ENCODE measurements at regions not wholly inside any gene's neighbourhood (a gene's known extent, or its start where the extent isn't known, plus 50 kb on each side); places are given as distances from the start of the nearest gene placed in this dataset.

DNA sequence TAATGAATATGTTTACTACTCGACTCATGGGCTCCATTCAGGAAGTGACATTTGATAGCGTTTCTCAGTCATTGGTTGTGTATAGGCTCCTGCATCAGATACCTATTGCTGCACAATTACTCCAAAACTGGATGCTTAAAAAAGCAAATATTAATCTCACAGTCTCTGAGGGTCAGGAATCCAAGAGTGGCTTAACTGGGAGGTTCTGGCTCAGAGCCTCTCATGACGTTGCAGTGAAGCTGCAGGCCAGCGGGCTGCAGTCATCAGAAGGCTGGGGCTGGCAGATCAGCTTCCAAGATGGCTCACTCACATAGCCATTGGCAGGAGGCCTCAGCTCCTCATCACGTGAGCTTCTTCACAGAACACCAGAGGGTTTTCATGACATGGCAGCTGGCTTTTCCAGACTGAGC, 525.1 kb upstream of the NBEA start:
- H4K8ac ChIP-seq (ENCODE audit: low read depth, low read length): no peak overlapping the region
- H3K79me1 ChIP-seq (ENCODE audit: low read length): no peaks in the 10 kb centered on the region
- H3K79me2 ChIP-seq (ENCODE audit: control insufficient read depth, insufficient read depth, low read length, poor library complexity): no peaks in the 10 kb centered on the region
- no peak overlapping the region for H3K14ac ChIP-seq (ENCODE audit: low read length)
- no peak overlapping the region for H2BK12ac ChIP-seq (ENCODE audit: low read length)
- no peak overlapping the region for H3K4ac ChIP-seq (ENCODE audit: low read depth, low read length)
- DNase-seq: no peak
- peaks cover 2 to 11% of the 10 kb centered on the region in 2 experiments for H3K4me1 ChIP-seq (ENCODE audit: control insufficient read depth in 1 of 2, insufficient read depth in 2 of 2, low read length in 2 of 2)
- H3K23ac ChIP-seq (ENCODE audit: low read length): no peak overlapping the region
- no peaks in the 10 kb centered on the region for H3K36me3 ChIP-seq (ENCODE audit: control insufficient read depth in 1 of 2, insufficient read depth in 2 of 2, low read length in 2 of 2)
- WGBS (ENCODE audit: extremely low coverage, insufficient coverage, insufficient read length): no CpG with 5 or more reads among the region's 5 CpGs
- H3K27ac ChIP-seq (ENCODE audit: low read depth, low read length): no peak overlapping the region
- no peaks in the 10 kb centered on the region for H3K9me3 ChIP-seq (ENCODE audit: insufficient read depth, low read depth, low read length)
- no peak overlapping the region for H4K12ac ChIP-seq (ENCODE audit: low read depth, low read length)
- no peak overlapping the region for H3K4me3 ChIP-seq (ENCODE audit: low read depth, low read length)
- no peak overlapping the region for H2AK5ac ChIP-seq (ENCODE audit: low read length)
- no peaks in the 10 kb centered on the region for H3K27me3 ChIP-seq (ENCODE audit: insufficient read depth, low read length)
- H3K18ac ChIP-seq (ENCODE audit: low read length): no peak overlapping the region
- no peak overlapping the region for H2BK120ac ChIP-seq (ENCODE audit: insufficient read depth, low read length, poor library complexity)
- H2AFZ ChIP-seq (ENCODE audit: insufficient read depth, low read length, poor library complexity): no peak overlapping the region
- no peak overlapping the region for H3K9ac ChIP-seq (ENCODE audit: low read length)
- H3K4me2 ChIP-seq (ENCODE audit: low read length): no peak overlapping the region
- no peak overlapping the region for H2BK5ac ChIP-seq (ENCODE audit: low read depth, low read length, poor library complexity)
- H4K91ac ChIP-seq (ENCODE audit: low read depth, low read length): no peak overlapping the region

DNA sequence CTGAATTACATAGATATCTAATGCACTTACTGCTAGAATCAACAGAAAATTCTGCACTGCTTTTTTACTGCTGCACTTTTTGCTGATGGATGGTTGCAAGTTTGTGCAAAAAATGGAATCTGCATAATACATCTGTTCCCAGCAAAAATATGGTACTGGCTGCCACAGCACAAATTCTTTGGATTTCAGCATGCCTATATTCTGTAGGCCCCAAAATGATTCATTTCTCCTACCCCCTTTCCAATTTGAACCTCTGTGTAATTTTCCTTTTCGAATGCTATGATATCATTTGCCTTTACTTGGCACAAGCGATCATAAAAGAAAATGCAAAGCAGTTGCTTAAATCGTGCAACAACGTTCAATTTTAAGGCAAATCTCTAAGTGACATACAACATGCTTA, 524.2 kb upstream of the NBEA start:
- no peak overlapping the region for H3K4me3 ChIP-seq (ENCODE audit: low read depth, low read length)
- DNase-seq: no peak
- no peak overlapping the region for H4K12ac ChIP-seq (ENCODE audit: low read depth, low read length)
- no peaks in the 10 kb centered on the region for H3K27me3 ChIP-seq (ENCODE audit: insufficient read depth, low read length)
- H3K79me1 ChIP-seq (ENCODE audit: low read length): no peaks in the 10 kb centered on the region
- H2BK120ac ChIP-seq (ENCODE audit: insufficient read depth, low read length, poor library complexity): no peak overlapping the region
- no CpG with 5 or more reads among the region's 4 CpGs for WGBS (ENCODE audit: extremely low coverage, insufficient coverage, insufficient read length)
- no peak overlapping the region for H2BK12ac ChIP-seq (ENCODE audit: low read length)
- no peak overlapping the region for H3K9ac ChIP-seq (ENCODE audit: low read length)
- no peak overlapping the region for H3K27ac ChIP-seq (ENCODE audit: low read depth, low read length)
- H4K91ac ChIP-seq (ENCODE audit: low read depth, low read length): no peak overlapping the region
- H3K4ac ChIP-seq (ENCODE audit: low read depth, low read length): no peak overlapping the region
- no peak overlapping the region for H3K14ac ChIP-seq (ENCODE audit: low read length)
- peaks cover 2 to 11% of the 10 kb centered on the region in 2 experiments for H3K4me1 ChIP-seq (ENCODE audit: control insufficient read depth in 1 of 2, insufficient read depth in 2 of 2, low read length in 2 of 2)
- no peak overlapping the region for H2AFZ ChIP-seq (ENCODE audit: insufficient read depth, low read length, poor library complexity)
- H3K18ac ChIP-seq (ENCODE audit: low read length): no peak overlapping the region
- H2AK5ac ChIP-seq (ENCODE audit: low read length): no peak overlapping the region
- no peaks in the 10 kb centered on the region for H3K79me2 ChIP-seq (ENCODE audit: control insufficient read depth, insufficient read depth, low read length, poor library complexity)
- no peak overlapping the region for H3K4me2 ChIP-seq (ENCODE audit: low read length)
- no peak overlapping the region for H4K8ac ChIP-seq (ENCODE audit: low read depth, low read length)
- no peaks in the 10 kb centered on the region for H3K36me3 ChIP-seq (ENCODE audit: control insufficient read depth in 1 of 2, insufficient read depth in 2 of 2, low read length in 2 of 2)
- H2BK5ac ChIP-seq (ENCODE audit: low read depth, low read length, poor library complexity): no peak overlapping the region
- no peaks in the 10 kb centered on the region for H3K9me3 ChIP-seq (ENCODE audit: insufficient read depth, low read depth, low read length)
- H3K23ac ChIP-seq (ENCODE audit: low read length): no peak overlapping the region

DNA sequence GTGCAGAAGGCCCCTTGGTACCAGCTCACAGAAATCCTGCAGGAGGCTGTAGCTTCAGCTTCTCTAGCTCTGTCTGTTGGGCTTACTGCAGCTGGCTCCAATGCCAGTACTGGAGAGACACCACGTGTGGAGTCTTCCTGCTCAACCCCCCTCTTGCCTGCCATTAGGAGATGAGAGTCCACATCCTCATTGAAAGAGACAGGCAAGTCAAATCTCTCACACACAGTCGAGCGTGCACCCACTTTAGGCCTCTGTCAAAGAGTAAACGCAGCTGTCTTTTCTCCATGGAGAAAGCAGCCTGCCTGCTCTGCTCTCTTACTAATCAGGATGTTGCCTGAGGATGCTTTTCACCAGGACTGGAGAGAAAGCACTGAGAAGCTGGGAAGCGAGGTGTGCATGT, 523.0 kb upstream of the NBEA start:
- no peaks in the 10 kb centered on the region for H3K79me1 ChIP-seq (ENCODE audit: low read length)
- no peak overlapping the region for H3K14ac ChIP-seq (ENCODE audit: low read length)
- no peak overlapping the region for H4K12ac ChIP-seq (ENCODE audit: low read depth, low read length)
- no peak overlapping the region for H2BK120ac ChIP-seq (ENCODE audit: insufficient read depth, low read length, poor library complexity)
- no peak overlapping the region for H2AFZ ChIP-seq (ENCODE audit: insufficient read depth, low read length, poor library complexity)
- peaks cover 0 to 7% of the 10 kb centered on the region in 2 experiments for H3K4me1 ChIP-seq (ENCODE audit: control insufficient read depth in 1 of 2, insufficient read depth in 2 of 2, low read length in 2 of 2)
- H3K9ac ChIP-seq (ENCODE audit: low read length): no peak overlapping the region
- no peaks in the 10 kb centered on the region for H3K36me3 ChIP-seq (ENCODE audit: control insufficient read depth in 1 of 2, insufficient read depth in 2 of 2, low read length in 2 of 2)
- no peak overlapping the region for H2BK12ac ChIP-seq (ENCODE audit: low read length)
- WGBS (ENCODE audit: extremely low coverage, insufficient coverage, insufficient read length): no CpG with 5 or more reads among the region's 5 CpGs
- no peaks in the 10 kb centered on the region for H3K79me2 ChIP-seq (ENCODE audit: control insufficient read depth, insufficient read depth, low read length, poor library complexity)
- H3K4me2 ChIP-seq (ENCODE audit: low read length): no peak overlapping the region
- H4K8ac ChIP-seq (ENCODE audit: low read depth, low read length): no peak overlapping the region
- no peak overlapping the region for H3K4me3 ChIP-seq (ENCODE audit: low read depth, low read length)
- H2AK5ac ChIP-seq (ENCODE audit: low read length): no peak overlapping the region
- no peak for DNase-seq
- H4K91ac ChIP-seq (ENCODE audit: low read depth, low read length): no peak overlapping the region
- no peak overlapping the region for H3K27ac ChIP-seq (ENCODE audit: low read depth, low read length)
- H3K23ac ChIP-seq (ENCODE audit: low read length): no peak overlapping the region
- H3K27me3 ChIP-seq (ENCODE audit: insufficient read depth, low read length): no peaks in the 10 kb centered on the region
- H3K4ac ChIP-seq (ENCODE audit: low read depth, low read length): no peak overlapping the region
- H2BK5ac ChIP-seq (ENCODE audit: low read depth, low read length, poor library complexity): no peak overlapping the region
- no peak overlapping the region for H3K18ac ChIP-seq (ENCODE audit: low read length)
- no peaks in the 10 kb centered on the region for H3K9me3 ChIP-seq (ENCODE audit: insufficient read depth, low read depth, low read length)

DNA sequence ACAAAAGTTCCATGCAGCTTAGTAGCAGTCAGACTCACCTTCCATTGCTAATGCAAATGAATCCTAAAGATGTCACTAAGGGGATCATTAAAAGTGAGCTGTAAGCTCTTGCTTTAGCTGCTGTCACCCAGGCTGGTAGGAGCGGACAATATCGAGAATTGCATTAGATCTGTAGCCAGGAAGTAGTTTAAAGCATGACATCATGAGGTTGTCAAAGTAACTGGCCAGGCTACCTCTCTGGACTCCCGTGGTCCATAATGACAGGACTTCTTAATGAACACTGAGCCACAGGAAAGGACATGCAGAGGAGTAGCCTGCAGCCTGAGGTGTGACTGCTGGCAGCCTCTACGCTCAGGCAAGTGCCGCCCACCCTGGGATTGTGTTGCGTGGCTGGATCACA, 522.3 kb upstream of the NBEA start:
- Histone ChIP-seq H3K4me2 (ENCODE audit: low read length) (no peak overlapping the region), H3K27me3 (ENCODE audit: insufficient read depth, low read length) (no peaks in the 10 kb centered on the region), H2BK120ac (ENCODE audit: insufficient read depth, low read length, poor library complexity) (no peak overlapping the region), H3K79me1 (ENCODE audit: low read length) (no peaks in the 10 kb centered on the region), H3K9ac (ENCODE audit: low read length) (no peak overlapping the region), H3K36me3 (ENCODE audit: control insufficient read depth in 1 of 2, insufficient read depth in 2 of 2, low read length in 2 of 2) (no peaks in the 10 kb centered on the region), H3K27ac (ENCODE audit: low read depth, low read length) (no peak overlapping the region), H3K14ac (ENCODE audit: low read length) (no peak overlapping the region), H2AK5ac (ENCODE audit: low read length) (no peak overlapping the region), H3K9me3 (ENCODE audit: insufficient read depth, low read depth, low read length) (no peaks in the 10 kb centered on the region), H3K4me3 (ENCODE audit: low read depth, low read length) (no peak overlapping the region), H2BK12ac (ENCODE audit: low read length) (no peak overlapping the region), H3K23ac (ENCODE audit: low read length) (no peak overlapping the region), H4K91ac (ENCODE audit: low read depth, low read length) (no peak overlapping the region), H3K18ac (ENCODE audit: low read length) (no peak overlapping the region), H4K8ac (ENCODE audit: low read depth, low read length) (no peak overlapping the region), H3K4ac (ENCODE audit: low read depth, low read length) (no peak overlapping the region), H3K4me1 (ENCODE audit: control insufficient read depth in 1 of 2, insufficient read depth in 2 of 2, low read length in 2 of 2) (peaks cover 0 to 7% of the 10 kb centered on the region in 2 experiments), H2AFZ (ENCODE audit: insufficient read depth, low read length, poor library complexity) (no peak overlapping the region), H3K79me2 (ENCODE audit: control insufficient read depth, insufficient read depth, low read length, poor library complexity) (no peaks in the 10 kb centered on the region), H2BK5ac (ENCODE audit: low read depth, low read length, poor library complexity) (no peak overlapping the region), H4K12ac (ENCODE audit: low read depth, low read length) (no peak overlapping the region)
- no CpG with 5 or more reads among the region's 6 CpGs for WGBS (ENCODE audit: extremely low coverage, insufficient coverage, insufficient read length)
- DNase-seq: no peak

Data from trophoblast cell (in vitro differentiated cells and primary cell).